ENCODE measurements at regions not wholly inside any gene's neighbourhood (a gene's known extent, or its start where the extent isn't known, plus 50 kb on each side); places are given as distances from the start of the nearest gene placed in this dataset.
A peak's percentile ranks its signal among the peaks of the same experiment; 100 is the strongest.

- no peak for DNase-seq
These were observed 272.2 kb upstream of the CFAP20DC start for GRCh38 chr3:59321881-59322540.

DNA sequence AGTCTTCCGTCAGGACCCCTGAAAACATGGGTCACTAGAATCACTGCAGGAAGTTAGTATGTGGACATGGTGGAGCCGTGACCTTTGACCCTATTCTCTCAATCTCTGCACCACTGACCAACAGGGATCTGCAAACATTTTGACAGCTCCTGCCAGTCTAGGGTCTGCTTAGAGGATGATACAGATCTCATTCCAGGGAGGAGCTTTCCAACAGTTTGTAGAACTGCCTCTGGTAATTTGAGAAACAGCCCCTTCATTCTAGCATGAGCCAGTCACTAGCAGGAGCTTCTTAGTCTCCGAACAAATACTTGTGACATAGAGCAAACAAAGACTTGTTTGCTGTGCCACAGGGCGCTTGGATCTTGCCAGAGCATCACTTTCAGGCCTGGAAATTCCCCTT is 270.3 kb upstream of the CFAP20DC start:
- no peak for DNase-seq

- no peak for DNase-seq
These were observed 269.6 kb upstream of the CFAP20DC start for GRCh38 chr3:59319442-59319841.

- no peak for DNase-seq
These were observed 269.1 kb upstream of the CFAP20DC start for GRCh38 chr3:59318881-59319280.

GRCh38 chr3:59317386-59317785 is 267.6 kb upstream of the CFAP20DC start:
- DNase-seq = no peak

DNA sequence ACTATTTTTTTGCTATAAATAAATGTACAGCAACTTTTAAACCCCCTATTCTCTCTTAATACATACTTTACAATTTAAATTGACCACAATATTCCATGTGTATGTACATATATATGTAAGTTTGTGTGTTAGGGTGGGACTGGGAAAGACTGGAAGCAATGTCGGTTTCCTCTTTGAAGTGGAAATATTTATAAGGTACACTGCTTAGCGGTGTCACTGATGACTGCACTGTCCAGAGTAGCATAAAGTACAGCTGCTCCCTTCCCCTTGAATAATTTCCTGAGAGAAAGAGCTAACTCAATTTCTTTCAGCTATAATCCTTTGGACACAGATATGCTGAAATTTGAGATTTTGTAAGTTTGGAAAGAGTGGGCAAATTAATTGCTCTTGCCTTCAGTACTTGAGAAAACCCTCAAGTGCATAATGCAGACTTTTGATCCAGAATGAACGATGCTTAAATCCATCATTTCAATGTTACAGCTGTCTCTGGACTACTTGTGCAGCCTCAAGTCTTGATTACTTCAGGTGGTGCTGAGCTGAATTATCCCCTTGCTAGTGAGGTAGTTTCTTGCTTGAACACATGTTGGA is 267.0 kb upstream of the CFAP20DC start:
- DNase-seq = no peak

- DNase-seq = peak; percentile 50 to 53
These were observed 263.5 kb upstream of the CFAP20DC start for GRCh38 chr3:59313365-59313764.

GRCh38 chr3:59311231-59311630 is 261.4 kb upstream of the CFAP20DC start:
- no peak for DNase-seq

DNA sequence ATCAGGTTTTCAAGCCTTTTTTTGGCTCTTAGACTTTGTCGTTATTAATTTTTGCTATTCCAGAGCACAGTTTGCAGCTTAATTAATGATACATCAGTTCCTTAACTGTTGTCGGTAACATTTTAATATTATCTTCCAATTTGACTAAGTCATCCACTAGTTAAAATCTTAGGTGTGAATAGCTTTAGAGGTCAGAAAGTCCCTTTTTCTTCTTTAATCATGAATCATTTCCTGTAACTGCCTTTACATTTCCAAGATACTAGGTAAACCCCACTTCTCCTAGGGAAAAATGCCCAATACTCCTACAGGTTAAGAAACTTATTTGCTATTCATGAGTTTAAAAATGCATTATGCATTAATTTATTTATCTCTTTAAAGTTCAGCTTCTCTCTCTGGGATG is 260.9 kb upstream of the CFAP20DC start:
- no peak for DNase-seq

GRCh38 chr3:59308684-59309083 is 258.9 kb upstream of the CFAP20DC start:
- DNase-seq = no peak

GRCh38 chr3:59308001-59308400 is 258.2 kb upstream of the CFAP20DC start:
- no peak for DNase-seq

DNA sequence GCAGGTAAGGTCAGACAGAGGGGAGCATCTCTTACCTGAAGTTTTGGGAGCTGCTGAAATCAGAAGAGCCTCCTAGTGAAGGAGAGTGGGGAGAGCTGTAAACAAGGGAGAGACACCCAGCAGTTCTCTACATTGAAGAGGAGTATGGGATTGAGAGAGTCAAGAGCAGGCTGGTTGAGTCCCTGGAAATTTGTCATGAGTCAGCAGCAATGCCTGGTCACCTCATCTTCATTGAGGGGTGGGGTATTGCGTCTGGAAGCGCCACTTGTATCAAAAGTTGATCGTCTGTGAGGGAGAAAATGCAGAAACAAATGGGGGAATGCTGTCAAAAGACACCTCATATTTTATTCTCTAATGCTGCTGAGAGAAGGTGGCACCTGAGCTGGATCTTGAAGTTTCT is 256.6 kb upstream of the CFAP20DC start:
- no peak for DNase-seq

GRCh38 chr3:59304296-59304695 is 254.5 kb upstream of the CFAP20DC start:
- DNase-seq = no peak

GRCh38 chr3:59303452-59303851 is 253.6 kb upstream of the CFAP20DC start:
- DNase-seq = no peak

- no peak for DNase-seq
These were observed 252.6 kb upstream of the CFAP20DC start for GRCh38 chr3:59302442-59302841.

GRCh38 chr3:59300733-59301132 is 250.9 kb upstream of the CFAP20DC start:
- DNase-seq = peak; percentile 96

DNA sequence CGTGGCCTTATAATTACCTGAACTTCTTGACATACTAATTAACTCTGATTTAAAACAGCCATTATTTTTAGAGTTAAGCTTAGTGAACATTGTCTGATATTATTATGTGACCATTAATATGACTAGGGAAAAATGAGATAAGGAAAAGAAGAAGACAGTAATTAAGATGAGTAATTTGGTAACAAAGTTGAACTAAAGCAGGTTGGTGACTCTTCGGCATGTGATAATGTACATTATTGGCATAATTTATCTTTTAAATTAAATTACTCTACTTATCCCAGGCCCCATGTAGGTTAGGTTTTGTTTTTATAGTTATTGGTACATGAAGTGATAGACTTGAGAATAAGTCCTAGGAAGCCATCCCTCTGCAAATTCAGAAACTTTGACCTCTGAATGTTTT is 249.7 kb upstream of the CFAP20DC start:
- no peak for DNase-seq

DNA sequence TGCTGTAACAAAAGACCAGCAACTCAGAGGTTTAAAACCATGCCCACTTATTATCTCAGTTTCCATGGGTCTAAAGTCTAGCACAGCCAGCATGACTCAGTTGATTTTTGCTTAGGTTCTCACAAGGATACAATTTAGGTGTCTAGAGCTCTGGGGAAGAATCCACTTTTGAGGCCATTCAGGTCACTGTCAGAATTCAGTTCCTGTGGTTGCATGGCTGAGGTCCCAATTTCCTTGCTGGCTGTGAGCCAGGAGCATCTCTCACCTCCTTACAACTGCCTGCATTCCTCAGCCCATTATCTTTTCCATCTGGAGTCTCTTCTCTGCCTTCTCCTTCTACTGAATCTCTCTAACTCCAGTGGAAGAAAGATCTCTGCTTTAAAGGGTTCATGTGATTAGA is 240.5 kb upstream of the CFAP20DC start:
- DNase-seq = no peak

DNA sequence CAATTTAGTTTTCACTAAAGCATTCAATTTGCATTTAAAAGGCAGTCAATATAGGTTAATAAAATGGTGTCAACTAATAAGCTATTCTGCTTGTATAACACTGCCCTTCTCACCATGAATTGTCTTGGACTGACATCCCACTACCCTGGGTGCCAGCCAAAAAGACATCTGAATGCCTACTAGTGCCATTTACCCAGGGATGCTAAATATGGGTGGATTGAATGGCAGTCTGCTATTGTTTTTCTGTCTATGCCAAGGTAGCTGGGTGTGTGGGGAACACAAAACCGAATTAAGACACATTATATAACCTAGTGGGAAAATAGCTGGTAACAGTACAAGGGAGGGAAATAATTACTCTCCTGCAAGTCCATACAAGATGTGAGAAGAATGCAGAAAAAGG is 240.0 kb upstream of the CFAP20DC start:
- DNase-seq = no peak

DNA sequence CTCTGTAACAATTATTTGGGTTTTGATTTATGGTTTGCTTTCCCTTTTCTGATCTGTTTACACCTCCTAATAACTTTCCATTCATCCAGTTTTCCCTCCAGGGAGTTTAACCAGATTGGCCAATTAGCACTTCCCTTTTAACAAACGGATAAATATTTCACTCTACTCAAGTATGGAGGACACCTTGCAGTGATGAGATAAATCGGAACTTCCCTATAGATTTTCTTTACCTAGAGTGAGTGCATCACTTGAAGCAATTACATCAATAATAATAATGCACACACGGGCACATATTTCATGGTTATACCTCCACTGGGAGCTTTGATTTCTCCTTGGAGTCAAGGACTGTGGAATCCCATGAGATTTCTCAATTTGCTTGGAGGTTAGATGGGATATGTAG is 239.1 kb upstream of the CFAP20DC start:
- no peak for DNase-seq

DNA sequence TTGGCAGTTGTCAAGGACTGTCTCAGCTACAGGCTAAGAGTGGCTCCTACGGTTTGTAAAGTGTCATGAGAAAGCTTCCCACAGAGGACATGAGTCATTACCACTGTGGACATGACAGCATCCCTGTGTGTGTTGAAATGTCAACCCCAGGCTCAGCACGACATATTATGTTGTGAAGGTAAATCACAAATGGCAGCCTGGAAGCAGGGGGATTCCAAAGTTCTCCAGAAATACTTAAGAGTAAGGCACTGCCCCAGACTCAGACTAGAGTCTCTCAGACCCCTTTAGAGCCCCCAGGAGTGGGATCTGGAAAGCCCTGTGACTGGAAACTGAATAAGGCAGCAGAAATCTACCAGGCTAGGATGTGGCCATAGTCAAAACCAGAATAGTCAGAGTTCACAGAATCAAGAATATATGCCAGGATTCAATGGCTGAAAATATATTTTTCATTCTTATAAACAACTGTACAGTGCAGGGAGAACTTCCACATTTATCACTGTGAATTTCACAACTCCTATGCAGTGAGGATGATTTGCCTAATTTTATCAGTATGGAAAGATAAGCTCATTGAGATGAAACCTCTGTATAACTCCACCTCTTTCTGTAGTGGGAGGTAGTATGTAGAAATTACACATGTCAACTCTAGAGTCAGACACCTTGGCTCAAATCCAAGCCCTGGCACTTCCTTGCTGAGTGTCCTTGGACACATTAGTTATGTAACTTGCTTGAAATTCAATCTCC is 237.1 kb upstream of the CFAP20DC start:
- DNase-seq = peak; percentile 95 to 98

- no peak for DNase-seq
These were observed 235.7 kb upstream of the CFAP20DC start for GRCh38 chr3:59285560-59285959.

DNA sequence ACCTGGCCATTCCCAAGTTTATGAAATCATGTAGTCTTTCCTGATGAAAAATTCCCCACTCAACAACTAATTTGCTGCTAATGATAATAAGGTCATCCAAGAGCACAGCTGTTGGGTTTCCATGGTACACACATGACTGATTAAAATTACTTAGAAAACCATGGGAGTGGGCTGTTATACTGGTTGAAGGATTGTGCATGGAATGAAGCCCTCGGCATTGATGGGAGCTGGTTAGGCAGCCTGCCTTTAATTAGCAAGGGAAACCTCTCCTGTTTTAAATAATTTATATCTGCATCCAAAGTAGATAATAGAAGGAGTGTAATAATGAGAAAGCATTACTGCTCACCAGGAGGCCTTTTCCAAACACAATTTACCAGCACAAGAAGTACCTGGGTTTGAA is 235.1 kb upstream of the CFAP20DC start:
- no peak for DNase-seq

DNA sequence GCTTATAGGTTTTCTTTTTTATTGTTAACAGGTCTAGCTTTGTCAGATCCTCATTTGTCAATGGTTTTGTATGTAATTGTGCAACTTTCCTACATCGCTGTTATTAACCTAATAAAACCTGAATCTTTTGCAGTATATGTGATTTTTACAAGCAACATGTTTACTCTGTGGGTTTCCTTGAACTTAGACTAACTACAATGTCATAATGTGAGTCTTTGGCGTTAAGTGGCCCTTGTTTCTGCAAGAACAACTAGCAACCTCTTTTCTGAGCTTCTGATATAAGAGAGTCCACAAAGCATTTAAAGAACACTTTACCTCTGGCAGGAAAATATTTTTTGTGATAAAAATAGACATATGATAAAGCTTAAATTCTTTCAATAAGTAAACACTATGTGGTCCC is 230.3 kb upstream of the CFAP20DC start:
- DNase-seq = no peak

All from AML-193 (cell line).